HepG2 (cell line): ENCODE measurements at regions not wholly inside any gene's neighbourhood (a gene's known extent, or its start where the extent isn't known, plus 50 kb on each side); places are given as distances from the start of the nearest gene placed in this dataset.

Experiments
- ATAC-seq: fragments of 200-7000 bp; cut with Tn5 transposase; 3 replicates; pipeline ENCODE4 v1.9.1; 2020; ENCODE audit warnings: mild to moderate bottlenecking, moderate library complexity
- BruUV-seq: library from RNA; stranded (reverse); fragments of 400-500 nt; replicated peaks from 2 replicates; lab custom pipeline; 2021; lab: Mats Ljungman, UMichigan
- CTCF ChIA-PET: fragments of 300-600 bp; formaldehyde crosslinking; extraction: SDS; loops from one replicate; lab custom pipeline; 2021; ENCODE audit warnings: low total read pairs, inconsistent platforms, low intra/inter-chr PET ratio; lab: Yijun Ruan, JAX
- POLR2A ChIA-PET: fragments of 350-600 bp; sonication (Branson Sonifier 250); formaldehyde crosslinking; loops from one replicate; lab custom pipeline; 2020; ENCODE audit warnings: antibody characterized with exemption, inconsistent platforms; lab: Yijun Ruan, JAX
- DNase-seq: peaks from one replicate; pipeline ENCODE4 v3.0.0-alpha.2; 2015; ENCODE audit warnings: low spot score
- FAIRE-seq: peaks from 3 replicates; lab custom pipeline; 2011; peaks lifted over from hg19 to GRCh38; lab: Jason Lieb, UNC
- H2AFZ ChIP-seq: one replicate; pipeline ENCODE4 v1.6.1; 2011; ENCODE audit warnings: low read length, inconsistent platforms
- H3K27ac ChIP-seq: fragments of 300-600 bp; 3 replicates; pipeline ENCODE4 v1.8.0; 2011; ENCODE audit warnings: mixed run types, mild to moderate bottlenecking, mixed read lengths, low read length, inconsistent platforms; ENCODE audit not compliant: insufficient read depth; ENCODE audit errors: extremely low read length
- H3K27me3 ChIP-seq, 2 experiments: fragments of 200-600 bp in 1 of 2; 2 replicates in 1 of 2; 3 replicates in 1 of 2; pipeline versions ENCODE4 v1.6.0 to v1.8.0; 2011; ENCODE audit warnings: low read length in 2 of 2, mild to moderate bottlenecking in 2 of 2, moderate library complexity in 2 of 2, inconsistent platforms in 1 of 2; ENCODE audit not compliant: insufficient read depth in 2 of 2, control insufficient read depth in 1 of 2
- H3K36me3 ChIP-seq, 2 experiments: fragments of 200-600 bp in 1 of 2; replicated peaks in 1 of 2; 2 replicates in 1 of 2; 3 replicates in 1 of 2; pipeline versions ENCODE4 v1.5.1 to v1.8.0; 2011; ENCODE audit warnings: low read length in 2 of 2, inconsistent platforms in 1 of 2; ENCODE audit not compliant: insufficient read depth in 2 of 2, control insufficient read depth in 1 of 2
- H3K4me1 ChIP-seq: 2 replicates; pipeline ENCODE4 v1.5.1; 2012; ENCODE audit warnings: low read length, inconsistent platforms; ENCODE audit not compliant: insufficient read depth
- H3K4me2 ChIP-seq: 2 replicates; pipeline ENCODE4 v1.6.0; 2011; ENCODE audit warnings: low read depth, low read length, inconsistent platforms
- H3K4me3 ChIP-seq, 3 experiments: fragments of 200-600 bp in 1 of 3; sonication (generic), shearing (Covaris generic) in 1 of 3; replicated peaks in 1 of 3; 2 replicates each; pipeline ENCODE4 v1.5.1; 2011 to 2016; ENCODE audit warnings: low read length in 3 of 3, inconsistent platforms in 2 of 3, low read depth in 2 of 3, mild to moderate bottlenecking in 2 of 3, control low read depth in 1 of 3, mixed read lengths in 1 of 3; ENCODE audit not compliant: insufficient read depth in 1 of 3
- H3K79me2 ChIP-seq: one replicate; pipeline ENCODE4 v1.6.1; 2011; ENCODE audit warnings: low read length, inconsistent platforms; ENCODE audit not compliant: insufficient read depth
- H3K9ac ChIP-seq: 2 replicates; pipeline ENCODE4 v1.6.0; 2011; ENCODE audit warnings: mild to moderate bottlenecking, low read depth, low read length, inconsistent platforms; ENCODE audit not compliant: insufficient read depth
- H3K9me3 ChIP-seq: 2 replicates; pipeline ENCODE4 v1.5.1; 2012; ENCODE audit warnings: mild to moderate bottlenecking, low read length
- H4K20me1 ChIP-seq: 2 replicates; pipeline ENCODE4 v1.6.0; 2011; ENCODE audit warnings: inconsistent platforms, mild to moderate bottlenecking, low read length, moderate library complexity; ENCODE audit not compliant: insufficient read depth
- CTCF ChIP-seq: sonication (generic); formaldehyde crosslinking; IDR thresholded peaks from 2 replicates; pipeline ENCODE4 v1.5.0; 2020; ENCODE audit warnings: mild to moderate bottlenecking, missing genetic modification reagents, moderate library complexity
- HNRNPH1 ChIP-seq: fragments of 200-400 bp; formaldehyde crosslinking; optimal IDR thresholded peaks from 2 replicates; pipeline ENCODE3; 2017; ENCODE audit warnings: mild to moderate bottlenecking, low read depth, low read length
- SP4 ChIP-seq: sonication (generic); formaldehyde crosslinking; IDR thresholded peaks from 2 replicates; pipeline ENCODE4 v1.8.1; 2023; ENCODE audit warnings: mild to moderate bottlenecking, missing genetic modification reagents
- STAG1 ChIP-seq: sonication (generic); formaldehyde crosslinking; IDR thresholded peaks from 2 replicates; pipeline ENCODE4 v1.4.0; 2020; ENCODE audit warnings: missing genetic modification reagents
- ZBED4 ChIP-seq: sonication (generic); formaldehyde crosslinking; IDR thresholded peaks from 2 replicates; pipeline ENCODE4 v1.4.0; 2020; ENCODE audit warnings: missing genetic modification reagents, borderline replicate concordance
- ZNF296 ChIP-seq: sonication (generic); formaldehyde crosslinking; conservative IDR thresholded peaks from 2 replicates; pipeline ENCODE4 v1.5.0; 2020; ENCODE audit warnings: mild to moderate bottlenecking, missing genetic modification reagents
- ZNF547 ChIP-seq: sonication (generic); formaldehyde crosslinking; IDR thresholded peaks from 2 replicates; pipeline ENCODE4 v1.5.1; 2020; ENCODE audit warnings: mild to moderate bottlenecking, missing genetic modification reagents
- ZNF710 ChIP-seq: sonication (generic); formaldehyde crosslinking; IDR thresholded peaks from 2 replicates; pipeline ENCODE4 v1.5.0; 2020; ENCODE audit warnings: mild to moderate bottlenecking, missing genetic modification reagents, borderline replicate concordance
- WGBS: methylation state at CpG from one replicate; pipeline ENCODE4 v1.1.6; 2017; ENCODE audit warnings: low lambda C conversion rate; 5-methylcytosine and 5-hydroxymethylcytosine counted together
- in situ Hi-C: cut with HindIII; loops from 2 replicates; pipeline ENCODE4 v1.10.0; 2017; ENCODE audit warnings: low pct_unique_long_range_greater_than_20kb; ENCODE audit not compliant: extremely low pct_ligation_motif_present
- intact Hi-C: fragments of 100-400 bp; cut with micrococcal nuclease; formaldehyde crosslinking; loops from one replicate; pipeline ENCODE4 v1.10.0; 2022; ENCODE audit not compliant: unreplicated experiment

- TF ChIP-seq ZBED4 (no peak), ZNF296 (CRISPR knock-in tag) (no peak), SP4 (CRISPR knock-in tag) (no peak)
Observed at GRCh38 chr10:114879093-114879492, 57.5 kb downstream of the FHIP2A start (continued).

GRCh38 chr10:114879541-114880158 lies 58.1 kb downstream of the FHIP2A start:
- DNase-seq (peak; percentile 17), ATAC-seq (0 out of 3 replicates have a peak, but pooled peaks have one; percentile 13)
- H3K9me3 ChIP-seq: no peaks in the 10 kb centered on the region
- WGBS: 16% methylated on average over 13 of the region's 13 CpGs
- H3K4me2 ChIP-seq: peak overlapping the region; percentile 21; the same call in 1 of the 2 replicates
- H4K20me1 ChIP-seq: no peaks in the 10 kb centered on the region
- H3K9ac ChIP-seq: no peak overlapping the region
- no peak overlapping the region for H3K27ac ChIP-seq
- no peaks in the 10 kb centered on the region for H3K79me2 ChIP-seq
- CTCF ChIA-PET: interaction anchor here (0.8 kb wide), 1 partner anchor 249 kb away, joined by 3 read pairs; no protein-coding TSS in a partner anchor
- H3K27me3 ChIP-seq: peaks cover 0 to 4% of the 10 kb centered on the region in 2 experiments; a peak in 1 of 5 replicates
- H3K4me1 ChIP-seq: peaks cover 23% of the 10 kb centered on the region
- TF ChIP-seq CTCF (peak; percentile 64), HNRNPH1 (no peak), ZNF710 (CRISPR knock-in tag) (no peak), ZNF547 (CRISPR knock-in tag) (0 out of 2 replicates have a peak, but pooled peaks have one; percentile 24), STAG1 (CRISPR knock-in tag) (0 out of 2 replicates have a peak, but pooled peaks have one; percentile 5)
- TF ChIP-seq, all 625 proteins: peak for 3
- Histone ChIP-seq H2AFZ (no peak overlapping the region), H3K4me3 (no peak overlapping the region), H3K36me3 (no peaks in the 10 kb centered on the region)
- BruUV-seq: no TSS peak
- POLR2A ChIA-PET: no interaction called here
- intact Hi-C loops (loop anchor here (5.0 to 10.0 kb wide), 2 partner anchors 57 to 475 kb away; partner anchors contain the start of gene FHIP2A), in situ Hi-C loops (loop anchor here (5.0 kb wide), 1 partner anchor 243 kb away; no protein-coding TSS in a partner anchor)
- peak; percentile 64 for FAIRE-seq
